GM18870 (cell line): ENCODE measurements at regions not wholly inside any gene's neighbourhood (a gene's known extent, or its start where the extent isn't known, plus 50 kb on each side); places are given as distances from the start of the nearest gene placed in this dataset.
"Not testable (repeated sequence)": the region's sequence is repeated elsewhere in the genome, so short reads cannot be mapped to it uniquely, and the experiment has no call there.

Experiments used
- ATAC-seq: cut with Tn5 transposase; IDR thresholded peaks from one replicate; pipeline ENCODE4 v1.9.1; 2021; ENCODE audit warnings: moderate library complexity; ENCODE audit not compliant: unreplicated experiment

DNA sequence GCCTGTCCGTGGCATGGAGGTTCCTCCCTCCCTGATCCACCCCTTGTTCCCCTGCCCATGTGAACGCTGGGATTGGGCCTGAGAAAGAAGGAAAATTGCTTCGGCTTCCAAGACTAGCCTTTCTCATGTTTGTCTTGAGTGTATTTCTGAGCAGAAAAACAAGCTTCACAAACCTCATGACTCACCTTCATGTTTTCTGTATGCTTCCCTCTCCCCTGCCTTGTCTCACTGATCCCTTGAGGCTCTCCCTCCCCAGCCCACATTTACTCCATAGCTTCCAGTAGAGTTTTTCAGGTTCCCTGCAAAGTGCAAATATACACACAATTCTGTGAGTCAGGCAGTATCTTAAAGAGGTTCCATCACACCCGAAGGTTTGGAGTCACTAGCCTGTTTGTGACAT lies 572.4 kb downstream of the UQCRFS1 start:
- no peak for ATAC-seq

DNA sequence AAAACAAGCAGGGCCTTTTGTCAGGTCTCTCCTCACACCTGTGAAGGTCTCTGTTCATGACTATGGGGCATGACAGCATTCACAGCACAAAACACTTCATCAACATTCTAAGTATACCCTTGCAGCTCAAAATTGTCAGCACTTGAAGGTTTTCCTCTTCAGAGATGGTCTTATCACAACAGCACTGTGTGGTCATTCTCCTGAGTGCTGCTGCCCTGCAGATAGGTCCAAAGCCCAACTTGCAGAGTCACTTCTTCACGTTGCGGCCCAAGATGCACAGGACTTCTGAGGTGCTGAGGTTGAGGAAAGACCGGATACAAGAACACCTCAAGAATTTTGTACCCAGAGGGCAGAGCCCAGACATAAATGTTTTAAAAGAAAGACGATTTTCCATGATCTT lies 574.5 kb downstream of the UQCRFS1 start:
- ATAC-seq: no peak

GRCh38 chr19:28636706-28637105 lies 576.2 kb downstream of the UQCRFS1 start:
- ATAC-seq: no peak

- ATAC-seq: no peak
Measured at GRCh38 chr19:28636016-28636629, 576.8 kb downstream of the UQCRFS1 start.

- ATAC-seq: no peak
Measured at GRCh38 chr19:28634837-28635236, 578.1 kb downstream of the UQCRFS1 start.

DNA sequence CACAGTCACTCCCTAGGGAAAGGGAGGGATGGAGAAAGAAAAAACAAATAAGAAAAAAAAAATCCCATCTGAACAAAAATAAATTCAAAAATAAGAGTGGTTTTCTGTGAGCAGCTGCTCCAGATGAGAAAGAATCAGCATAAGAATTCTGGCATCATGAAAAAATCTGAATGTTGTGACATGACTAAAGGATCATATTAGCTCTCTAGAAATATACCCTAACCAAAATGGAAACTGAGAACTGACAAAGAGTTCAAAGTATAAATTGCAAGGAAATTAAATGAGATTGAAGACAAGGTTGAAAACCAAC lies 579.0 kb downstream of the UQCRFS1 start:
- no peak for ATAC-seq

DNA sequence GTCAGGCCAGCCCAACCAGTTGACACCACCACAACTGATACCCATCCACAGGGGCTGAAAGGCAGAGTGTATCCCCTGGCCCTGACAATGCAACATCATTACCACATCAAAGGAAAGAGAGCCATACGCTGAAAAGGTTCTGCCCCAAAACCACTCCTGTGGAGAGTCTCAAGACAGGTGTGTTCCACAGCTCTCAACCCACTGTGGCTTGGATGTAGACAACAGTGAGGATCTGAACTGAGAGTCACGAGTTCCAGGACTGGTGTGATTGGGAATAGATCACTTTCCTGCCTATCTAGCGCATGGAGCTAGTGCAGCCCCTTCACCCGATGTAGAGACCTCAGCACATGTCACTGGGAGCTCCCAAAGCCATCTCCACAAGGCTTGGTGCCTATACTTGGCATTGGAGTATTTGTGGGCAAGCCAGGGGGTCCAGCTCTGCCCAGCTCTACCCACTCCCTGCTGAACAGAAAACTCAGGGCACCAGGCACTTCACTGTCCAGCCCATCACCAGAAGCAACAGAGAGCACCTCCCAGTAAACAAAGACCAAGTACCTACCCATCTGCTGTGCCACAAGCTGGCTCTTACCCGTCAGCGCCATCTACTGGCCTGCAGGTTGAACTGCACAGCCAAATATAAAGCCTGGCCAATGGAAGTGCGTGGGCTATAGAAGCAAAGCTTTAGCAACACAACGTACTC lies 579.5 kb downstream of the UQCRFS1 start:
- no peak for ATAC-seq

GRCh38 chr19:28632371-28633080 lies 580.4 kb downstream of the UQCRFS1 start:
- no peak for ATAC-seq

- no peak for ATAC-seq
Measured at GRCh38 chr19:28631961-28632360, 581.0 kb downstream of the UQCRFS1 start.

DNA sequence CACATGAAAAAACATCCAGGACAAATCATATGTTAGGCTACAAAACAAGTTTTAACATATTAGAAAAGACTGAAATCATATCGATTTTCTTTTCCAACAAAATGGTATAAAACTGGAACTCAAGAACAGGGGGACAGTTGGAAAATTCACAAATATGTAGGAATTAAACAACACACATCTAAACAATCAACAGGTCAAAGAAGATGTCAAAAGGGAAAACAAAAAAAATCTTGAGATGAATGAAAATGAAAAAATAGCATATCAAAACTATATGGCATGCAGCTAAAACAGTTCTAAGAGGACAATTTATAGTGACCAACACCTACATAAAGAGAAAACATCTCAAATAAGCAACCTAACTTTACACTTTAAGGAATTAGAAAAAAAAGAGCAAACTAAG lies 585.3 kb downstream of the UQCRFS1 start:
- no peak for ATAC-seq

DNA sequence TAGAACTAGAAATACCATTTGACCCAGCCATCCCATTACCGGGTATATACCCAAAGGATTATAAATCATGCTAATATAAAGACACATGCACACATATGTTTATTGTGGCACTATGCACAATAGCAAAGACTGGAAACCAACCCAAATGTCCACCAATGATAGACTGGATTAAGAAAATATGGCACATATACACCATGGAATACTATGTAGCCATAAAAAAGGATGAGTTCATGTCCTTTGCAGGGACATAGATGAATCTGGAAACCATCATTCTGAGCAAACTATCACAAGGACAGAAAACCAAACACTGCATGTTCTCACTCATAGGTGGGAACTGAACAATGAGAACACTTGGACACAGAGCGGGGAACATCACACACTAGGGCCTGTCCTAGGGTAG lies 586.5 kb downstream of the UQCRFS1 start:
- ATAC-seq: not testable (repeated sequence)

- ATAC-seq: no peak
Measured at GRCh38 chr19:28619816-28620429, 593.0 kb downstream of the UQCRFS1 start.

DNA sequence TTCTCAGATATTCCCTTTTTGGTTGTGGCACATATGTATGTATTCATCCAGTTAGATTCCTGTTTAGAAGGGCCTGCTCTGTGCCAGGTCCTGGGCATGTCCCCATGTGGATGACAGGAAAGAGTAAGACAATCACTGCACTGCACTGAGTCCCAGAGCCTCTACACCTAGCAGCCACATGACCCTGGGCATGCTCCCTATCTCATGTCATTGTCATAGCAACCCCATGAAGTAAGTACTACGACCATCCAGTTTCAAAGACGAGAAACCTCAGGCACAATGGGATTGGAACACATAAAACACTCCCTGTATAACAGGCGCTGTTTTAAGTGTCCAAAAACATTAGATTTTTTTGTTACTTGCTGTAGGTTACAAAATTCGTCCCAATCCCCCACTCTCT lies 594.4 kb downstream of the UQCRFS1 start:
- ATAC-seq: no peak

- no peak for ATAC-seq
Measured at GRCh38 chr19:28615966-28616365, 597.0 kb downstream of the UQCRFS1 start.

GRCh38 chr19:28615546-28615916 lies 597.4 kb downstream of the UQCRFS1 start:
- no peak for ATAC-seq

DNA sequence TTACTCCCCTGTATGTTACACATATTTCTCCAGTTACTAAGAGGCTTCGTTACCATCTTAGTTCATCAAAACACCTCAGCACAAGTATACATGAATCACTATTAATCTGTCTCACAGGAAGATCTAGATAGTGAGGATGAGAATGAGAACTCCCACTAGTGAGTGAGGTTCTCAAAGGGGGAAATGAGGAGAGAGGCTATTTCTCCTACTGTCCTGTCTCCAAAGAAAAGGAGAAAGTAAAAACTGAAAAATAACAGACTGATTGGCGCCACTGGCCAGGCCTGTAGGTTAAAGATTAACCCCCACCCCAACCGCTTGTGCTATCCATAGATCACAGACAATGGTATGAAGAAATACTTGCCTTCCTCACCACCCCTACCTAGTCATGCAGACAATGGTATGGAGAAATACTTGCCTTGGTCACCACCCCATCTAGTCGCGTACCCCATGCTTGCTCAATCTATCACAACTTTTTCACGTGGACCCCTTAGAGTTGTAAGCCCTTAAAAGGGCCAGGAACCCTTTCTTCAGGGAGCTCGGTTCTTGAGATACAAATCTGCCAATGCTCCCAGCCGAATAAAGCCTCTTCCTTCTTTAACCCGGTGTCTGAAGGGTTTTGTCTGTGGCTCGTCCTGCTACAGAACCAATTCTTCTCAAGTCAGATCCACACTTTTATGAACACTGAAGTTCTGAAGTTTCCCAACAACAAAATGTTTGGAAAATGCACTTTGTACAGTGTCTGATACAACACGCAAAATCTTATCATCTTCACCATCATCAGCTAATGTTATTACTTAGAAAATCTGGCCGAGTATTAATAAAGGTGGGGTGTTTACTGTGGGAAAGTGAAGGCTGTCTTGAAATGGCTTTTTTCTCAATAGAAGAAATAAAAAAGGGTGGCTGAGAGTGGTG lies 598.1 kb downstream of the UQCRFS1 start:
- no peak for ATAC-seq

GRCh38 chr19:28612275-28612769 lies 600.6 kb downstream of the UQCRFS1 start:
- ATAC-seq: no peak

DNA sequence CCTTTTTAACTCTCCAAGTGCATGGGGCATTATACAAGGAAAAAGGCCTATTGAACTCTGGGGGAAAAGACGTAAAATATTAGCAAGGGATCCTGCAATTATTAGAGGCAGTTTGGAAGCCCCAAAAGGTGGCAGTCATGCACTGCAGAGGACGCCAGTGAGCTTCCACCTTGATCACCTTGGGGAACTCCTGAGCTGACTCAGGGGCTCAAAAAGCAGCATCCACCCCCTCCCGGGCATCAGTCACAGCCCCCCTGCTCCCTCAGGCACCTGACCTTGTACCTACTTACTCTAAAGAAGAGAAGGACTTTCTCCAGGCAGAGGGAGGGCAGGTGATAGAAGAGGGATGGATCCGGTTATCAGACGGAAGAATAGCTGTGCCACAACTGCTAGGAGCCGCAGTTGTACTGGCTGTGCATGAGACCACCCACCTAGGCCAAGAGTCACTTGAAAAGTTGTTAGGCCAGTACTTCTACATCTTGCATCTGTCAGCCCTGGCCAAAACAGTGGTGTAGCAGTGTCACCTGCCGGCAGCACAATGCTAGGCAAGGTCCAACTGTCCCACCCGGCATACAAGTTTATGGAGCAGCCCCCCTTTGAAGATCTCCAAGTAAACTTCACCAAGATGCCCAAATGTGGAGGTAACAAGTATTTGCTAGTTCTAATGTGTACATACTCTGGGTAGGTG lies 601.6 kb downstream of the UQCRFS1 start:
- ATAC-seq: not testable (repeated sequence)

DNA sequence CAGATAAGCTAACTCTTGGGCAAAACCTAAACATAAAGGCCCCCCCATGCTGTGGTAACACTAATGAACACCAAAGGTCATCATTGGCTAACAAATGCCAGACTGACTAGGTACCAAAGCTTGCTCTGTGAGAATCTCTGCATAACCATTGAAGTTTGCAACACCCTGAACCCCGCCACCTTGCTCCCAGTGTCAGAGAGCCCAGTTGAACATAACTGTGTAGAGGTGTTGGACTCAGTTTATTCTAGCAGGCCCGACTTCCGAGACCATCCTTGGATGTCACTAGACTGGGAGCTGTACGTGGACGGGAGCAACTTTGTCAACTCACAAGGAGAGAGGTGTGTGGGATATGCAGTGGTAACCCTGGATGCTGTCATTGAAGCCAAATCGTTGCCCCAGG lies 602.2 kb downstream of the UQCRFS1 start:
- ATAC-seq: no peak

DNA sequence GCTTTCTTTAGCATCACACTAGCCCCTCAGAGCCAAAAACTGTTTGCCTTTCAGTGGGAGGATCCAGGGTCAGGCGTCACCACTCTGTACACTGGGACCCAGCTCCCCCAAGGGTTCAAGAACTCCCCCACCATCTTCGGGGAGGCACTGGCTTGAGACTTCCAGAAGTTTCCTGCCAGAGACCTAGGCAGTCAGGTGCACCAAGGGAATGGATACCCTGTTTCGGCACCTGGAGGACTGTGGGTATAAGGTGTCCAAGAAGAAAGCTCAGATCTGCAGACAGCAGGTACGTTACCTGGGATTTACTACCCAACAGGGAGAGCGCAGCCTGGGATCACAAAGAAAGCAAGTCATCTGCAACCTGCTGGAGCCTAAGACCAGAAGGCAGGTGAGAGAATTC lies 603.0 kb downstream of the UQCRFS1 start:
- ATAC-seq: no peak
